Uterus (tissue), 3 donors: ENCODE measurements at regions not wholly inside any gene's neighbourhood (a gene's known extent, or its start where the extent isn't known, plus 50 kb on each side); places are given as distances from the start of the nearest gene placed in this dataset.

Source experiments
- DNase-seq, 2 donors: peaks; one replicate each; pipeline ENCODE4 v3.0.0-alpha.2; 2019 to 2020
- H3K27ac ChIP-seq, 2 donors: fragments of 200-600 bp; sonication (generic); 1 replicate in 1 of 2; 2 replicates in 1 of 2; pipeline ENCODE4 v1.5.1; 2016 to 2018
- H3K27me3 ChIP-seq, 2 donors: fragments of 200-600 bp; sonication (generic); one replicate each; pipeline ENCODE4 v1.5.1; 2018 to 2019; ENCODE audit warnings: control low read depth in 1 of 2
- H3K36me3 ChIP-seq, 2 donors: fragments of 200-600 bp; sonication (generic); one replicate each; pipeline ENCODE4 v1.5.1; 2019; ENCODE audit warnings: control low read depth in 1 of 2
- H3K4me1 ChIP-seq, 2 donors: fragments of 200-600 bp; sonication (generic); one replicate each; pipeline ENCODE4 v1.5.1; 2018 to 2019; ENCODE audit warnings: control low read depth in 1 of 2
- H3K4me3 ChIP-seq, 2 donors: fragments of 200-600 bp; sonication (generic); 1 replicate in 1 of 2; 2 replicates in 1 of 2; pipeline ENCODE4 v1.5.1; 2018 to 2019; ENCODE audit warnings: mild to moderate bottlenecking in 1 of 2
- H3K9me3 ChIP-seq, 2 donors: fragments of 200-600 bp; sonication (generic); one replicate each; pipeline ENCODE4 v1.5.1; 2019; ENCODE audit warnings: control low read depth in 1 of 2
- CTCF ChIP-seq, 4 experiments: fragments of 200-600 bp in 2 of 4; fragments of 450-650 bp in 2 of 4; sonication (generic) in 2 of 4; IDR thresholded peaks; one replicate each; pipeline ENCODE4 v1.5.1; 2016 to 2019; ENCODE audit warnings: antibody characterized with exemption in 4 of 4, mild to moderate bottlenecking in 2 of 4, moderate library complexity in 1 of 4
- POLR2A ChIP-seq, 2 donors: fragments of 450-650 bp; IDR thresholded peaks; one replicate each; pipeline ENCODE4 v1.6.1; 2016; ENCODE audit warnings: antibody characterized with exemption in 2 of 2, mild to moderate bottlenecking in 1 of 2, moderate library complexity in 1 of 2
- intact Hi-C: fragments of 100-400 bp; cut with DNase I; formaldehyde crosslinking; loops from one replicate; pipeline ENCODE4 v1.15.1; 2023; ENCODE audit warnings: low total_unique reads
- donor health status: DM: yes; HTN: yes; CAD: no.

GRCh38 chr2:163338270-163338669 is 397.5 kb downstream of the FIGN start:
- Histone ChIP-seq H3K36me3 (no peaks in the 10 kb centered on the region), H3K4me3 (no peak overlapping the region), H3K9me3 (no peaks in the 10 kb centered on the region), H3K27me3 (no peaks in the 10 kb centered on the region), H3K4me1 (no peaks in the 10 kb centered on the region), H3K27ac (no peak overlapping the region)
- intact Hi-C loops, result no loop called here
- TF ChIP-seq POLR2A (IDR thresholded peaks at IDR 0.05) (no peak), CTCF (IDR thresholded peaks at IDR 0.05) (no peak)
- DNase-seq, result no peak

- Histone ChIP-seq H3K27me3 (no peaks in the 10 kb centered on the region), H3K9me3 (no peaks in the 10 kb centered on the region), H3K4me1 (no peaks in the 10 kb centered on the region), H3K27ac (no peak overlapping the region), H3K4me3 (no peak overlapping the region), H3K36me3 (no peaks in the 10 kb centered on the region)
- TF ChIP-seq CTCF (IDR thresholded peaks at IDR 0.05) (no peak), POLR2A (IDR thresholded peaks at IDR 0.05) (no peak)
- intact Hi-C loops, result no loop called here
- no peak for DNase-seq
Measured at GRCh38 chr2:163324677-163325076, 411.1 kb downstream of the FIGN start.

- H3K4me1 ChIP-seq, result no peaks in the 10 kb centered on the region
- H3K4me3 ChIP-seq, result no peak overlapping the region
- H3K36me3 ChIP-seq, result no peaks in the 10 kb centered on the region
- no peaks in the 10 kb centered on the region for H3K27me3 ChIP-seq
- intact Hi-C loops, result no loop called here
- DNase-seq, result no peak
- no peak for TF ChIP-seq POLR2A (IDR thresholded peaks at IDR 0.05)
- no peak for TF ChIP-seq CTCF (IDR thresholded peaks at IDR 0.05)
- H3K27ac ChIP-seq, result no peak overlapping the region
- no peaks in the 10 kb centered on the region for H3K9me3 ChIP-seq
Measured at GRCh38 chr2:163319006-163319405, 416.8 kb downstream of the FIGN start.

- Histone ChIP-seq H3K9me3 (no peaks in the 10 kb centered on the region), H3K27ac (no peak overlapping the region), H3K4me1 (no peaks in the 10 kb centered on the region), H3K27me3 (no peaks in the 10 kb centered on the region), H3K4me3 (no peak overlapping the region), H3K36me3 (no peaks in the 10 kb centered on the region)
- intact Hi-C loops, result no loop called here
- TF ChIP-seq POLR2A (IDR thresholded peaks at IDR 0.05) (no peak), CTCF (IDR thresholded peaks at IDR 0.05) (no peak)
- DNase-seq, result no peak
Measured at GRCh38 chr2:163314712-163315111, 421.1 kb downstream of the FIGN start.

GRCh38 chr2:163312713-163313112 is 423.1 kb downstream of the FIGN start:
- no peak overlapping the region for H3K27ac ChIP-seq
- H3K27me3 ChIP-seq, result no peaks in the 10 kb centered on the region
- intact Hi-C loops, result no loop called here
- H3K9me3 ChIP-seq, result no peaks in the 10 kb centered on the region
- no peak for DNase-seq
- H3K4me1 ChIP-seq, result no peaks in the 10 kb centered on the region
- H3K36me3 ChIP-seq, result no peaks in the 10 kb centered on the region
- TF ChIP-seq POLR2A (IDR thresholded peaks at IDR 0.05) (no peak), CTCF (IDR thresholded peaks at IDR 0.05) (no peak)
- H3K4me3 ChIP-seq, result no peak overlapping the region
